ENCODE measurements at regions not wholly inside any gene's neighbourhood (a gene's known extent, or its start where the extent isn't known, plus 50 kb on each side); places are given as distances from the start of the nearest gene placed in this dataset.

GRCh38 chr1:101310506-101310905 is 73.7 kb downstream of the S1PR1 start:
- H3K9me3 Mint-ChIP-seq, result no peaks in the 10 kb centered on the region
- H3K27ac Mint-ChIP-seq, result peak overlapping the region; percentile 85
- peaks cover 1% of the 10 kb centered on the region for H3K36me3 Mint-ChIP-seq (ENCODE audit: low read depth)
- peak overlapping the region; percentile 74 for H3K4me3 Mint-ChIP-seq
- H3K4me1 Mint-ChIP-seq (ENCODE audit: low read depth), result peaks cover 49% of the 10 kb centered on the region
- H3K27me3 Mint-ChIP-seq (ENCODE audit: low read depth), result peaks cover 6% of the 10 kb centered on the region

- Mint-ChIP-seq H3K36me3 (ENCODE audit: low read depth) (peaks cover 1% of the 10 kb centered on the region), H3K9me3 (no peaks in the 10 kb centered on the region), H3K4me1 (ENCODE audit: low read depth) (peaks cover 49% of the 10 kb centered on the region), H3K4me3 (peak overlapping the region; percentile 78), H3K27me3 (ENCODE audit: low read depth) (peaks cover 8% of the 10 kb centered on the region), H3K27ac (peak overlapping the region; percentile 85)
Observed at GRCh38 chr1:101311146-101311920, 74.5 kb downstream of the S1PR1 start.

- peaks cover 8% of the 10 kb centered on the region for H3K27me3 Mint-ChIP-seq (ENCODE audit: low read depth)
- H3K9me3 Mint-ChIP-seq, result no peaks in the 10 kb centered on the region
- peak overlapping the region; percentile 78 for H3K4me3 Mint-ChIP-seq
- peaks cover 1% of the 10 kb centered on the region for H3K36me3 Mint-ChIP-seq (ENCODE audit: low read depth)
- peak overlapping the region; percentile 85 for H3K27ac Mint-ChIP-seq
- peaks cover 49% of the 10 kb centered on the region for H3K4me1 Mint-ChIP-seq (ENCODE audit: low read depth)
Observed at GRCh38 chr1:101312147-101312546, 75.3 kb downstream of the S1PR1 start.

- H3K4me3 Mint-ChIP-seq, result no peak overlapping the region
Observed at GRCh38 chr1:101313356-101313755, 76.5 kb downstream of the S1PR1 start.

GRCh38 chr1:101314244-101314643 is 77.4 kb downstream of the S1PR1 start:
- Mint-ChIP-seq H3K36me3 (ENCODE audit: low read depth) (peaks cover 1% of the 10 kb centered on the region), H3K27me3 (ENCODE audit: low read depth) (peaks cover 23% of the 10 kb centered on the region), H3K4me1 (ENCODE audit: low read depth) (peaks cover 47% of the 10 kb centered on the region), H3K9me3 (no peaks in the 10 kb centered on the region), H3K4me3 (no peak overlapping the region), H3K27ac (no peak overlapping the region)

More at GRCh38 chr1:101313356-101313755, 76.5 kb downstream of the S1PR1 start:
- H3K36me3 Mint-ChIP-seq (ENCODE audit: low read depth), result peaks cover 1% of the 10 kb centered on the region
- no peak overlapping the region for H3K27ac Mint-ChIP-seq
- H3K27me3 Mint-ChIP-seq (ENCODE audit: low read depth), result peaks cover 18% of the 10 kb centered on the region
- H3K4me1 Mint-ChIP-seq (ENCODE audit: low read depth), result peaks cover 49% of the 10 kb centered on the region
- H3K9me3 Mint-ChIP-seq, result no peaks in the 10 kb centered on the region

- H3K4me1 Mint-ChIP-seq (ENCODE audit: low read depth), result peaks cover 27% of the 10 kb centered on the region
- no peaks in the 10 kb centered on the region for H3K9me3 Mint-ChIP-seq
- H3K4me3 Mint-ChIP-seq, result no peak overlapping the region
- peaks cover 1% of the 10 kb centered on the region for H3K36me3 Mint-ChIP-seq (ENCODE audit: low read depth)
- H3K27ac Mint-ChIP-seq, result no peak overlapping the region
- peaks cover 32% of the 10 kb centered on the region for H3K27me3 Mint-ChIP-seq (ENCODE audit: low read depth)
Observed at GRCh38 chr1:101316256-101316655, 79.4 kb downstream of the S1PR1 start.

GRCh38 chr1:101316799-101317198 is 80.0 kb downstream of the S1PR1 start:
- H3K27ac Mint-ChIP-seq, result no peak overlapping the region
- peaks cover 21% of the 10 kb centered on the region for H3K4me1 Mint-ChIP-seq (ENCODE audit: low read depth)

GRCh38 chr1:101317590-101317989 is 80.8 kb downstream of the S1PR1 start:
- Mint-ChIP-seq H3K27ac (no peak overlapping the region), H3K36me3 (ENCODE audit: low read depth) (peaks cover 1% of the 10 kb centered on the region), H3K4me1 (ENCODE audit: low read depth) (peaks cover 13% of the 10 kb centered on the region), H3K9me3 (no peaks in the 10 kb centered on the region), H3K27me3 (ENCODE audit: low read depth) (peaks cover 38% of the 10 kb centered on the region), H3K4me3 (no peak overlapping the region)

More at GRCh38 chr1:101316799-101317198, 80.0 kb downstream of the S1PR1 start:
- Mint-ChIP-seq H3K4me3 (no peak overlapping the region), H3K36me3 (ENCODE audit: low read depth) (peaks cover 1% of the 10 kb centered on the region), H3K27me3 (ENCODE audit: low read depth) (peaks cover 37% of the 10 kb centered on the region), H3K9me3 (no peaks in the 10 kb centered on the region)

GRCh38 chr1:101323535-101323934 is 86.7 kb downstream of the S1PR1 start:
- H3K27ac Mint-ChIP-seq, result no peak overlapping the region
- H3K9me3 Mint-ChIP-seq, result no peaks in the 10 kb centered on the region
- H3K36me3 Mint-ChIP-seq (ENCODE audit: low read depth), result no peaks in the 10 kb centered on the region
- H3K4me1 Mint-ChIP-seq (ENCODE audit: low read depth), result no peaks in the 10 kb centered on the region
- no peak overlapping the region for H3K4me3 Mint-ChIP-seq
- H3K27me3 Mint-ChIP-seq (ENCODE audit: low read depth), result peaks cover 36% of the 10 kb centered on the region

GRCh38 chr1:101325144-101325543 is 88.3 kb downstream of the S1PR1 start:
- no peaks in the 10 kb centered on the region for H3K9me3 Mint-ChIP-seq
- no peak overlapping the region for H3K4me3 Mint-ChIP-seq
- no peaks in the 10 kb centered on the region for H3K4me1 Mint-ChIP-seq (ENCODE audit: low read depth)
- H3K27ac Mint-ChIP-seq, result no peak overlapping the region
- no peaks in the 10 kb centered on the region for H3K36me3 Mint-ChIP-seq (ENCODE audit: low read depth)
- H3K27me3 Mint-ChIP-seq (ENCODE audit: low read depth), result peaks cover 31% of the 10 kb centered on the region

- Mint-ChIP-seq H3K9me3 (peaks cover 4% of the 10 kb centered on the region), H3K27me3 (ENCODE audit: low read depth) (peaks cover 7% of the 10 kb centered on the region), H3K4me3 (no peak overlapping the region), H3K4me1 (ENCODE audit: low read depth) (peaks cover 6% of the 10 kb centered on the region), H3K27ac (no peak overlapping the region), H3K36me3 (ENCODE audit: low read depth) (peaks cover 3% of the 10 kb centered on the region)
Observed at GRCh38 chr1:101330427-101331130, 93.8 kb downstream of the S1PR1 start.

GRCh38 chr1:101331794-101332193 is 95.0 kb downstream of the S1PR1 start:
- no peak overlapping the region for H3K27ac Mint-ChIP-seq
- H3K4me3 Mint-ChIP-seq, result no peak overlapping the region
- H3K9me3 Mint-ChIP-seq, result peaks cover 9% of the 10 kb centered on the region
- H3K4me1 Mint-ChIP-seq (ENCODE audit: low read depth), result peaks cover 6% of the 10 kb centered on the region
- H3K36me3 Mint-ChIP-seq (ENCODE audit: low read depth), result peaks cover 6% of the 10 kb centered on the region
- H3K27me3 Mint-ChIP-seq (ENCODE audit: low read depth), result peaks cover 4% of the 10 kb centered on the region

- no peak overlapping the region for H3K4me3 Mint-ChIP-seq
Observed at GRCh38 chr1:101332633-101333032, 95.8 kb downstream of the S1PR1 start.

GRCh38 chr1:101333186-101333585 is 96.4 kb downstream of the S1PR1 start:
- H3K27ac Mint-ChIP-seq, result no peak overlapping the region
- peaks cover 6% of the 10 kb centered on the region for H3K36me3 Mint-ChIP-seq (ENCODE audit: low read depth)
- no peak overlapping the region for H3K4me3 Mint-ChIP-seq
- peaks cover under 1% of the 10 kb centered on the region for H3K27me3 Mint-ChIP-seq (ENCODE audit: low read depth)
- H3K9me3 Mint-ChIP-seq, result peaks cover 12% of the 10 kb centered on the region
- H3K4me1 Mint-ChIP-seq (ENCODE audit: low read depth), result peaks cover 6% of the 10 kb centered on the region

More at GRCh38 chr1:101332633-101333032, 95.8 kb downstream of the S1PR1 start:
- Mint-ChIP-seq H3K4me1 (ENCODE audit: low read depth) (peaks cover 6% of the 10 kb centered on the region), H3K27me3 (ENCODE audit: low read depth) (peaks cover 4% of the 10 kb centered on the region), H3K36me3 (ENCODE audit: low read depth) (peaks cover 6% of the 10 kb centered on the region), H3K27ac (no peak overlapping the region), H3K9me3 (peaks cover 10% of the 10 kb centered on the region)

- Mint-ChIP-seq H3K4me1 (ENCODE audit: low read depth) (peaks cover 2% of the 10 kb centered on the region), H3K36me3 (ENCODE audit: low read depth) (peaks cover 7% of the 10 kb centered on the region)
Observed at GRCh38 chr1:101337968-101338367, 101.1 kb downstream of the S1PR1 start.

More at GRCh38 chr1:101337968-101338367, 101.1 kb downstream of the S1PR1 start:
- Mint-ChIP-seq H3K4me3 (no peak overlapping the region), H3K27me3 (ENCODE audit: low read depth) (peaks cover 12% of the 10 kb centered on the region), H3K9me3 (peaks cover 20% of the 10 kb centered on the region), H3K27ac (no peak overlapping the region)
